ENCODE measurements at regions not wholly inside any gene's neighbourhood (a gene's known extent, or its start where the extent isn't known, plus 50 kb on each side); places are given as distances from the start of the nearest gene placed in this dataset.

GRCh38 chr16:48081656-48082055 is 74.1 kb downstream of the ABCC12 start:
- no peak for TF ChIP-seq CTCF (conservative IDR thresholded peaks at IDR 0.05; ENCODE audit: low read length)
- TF ChIP-seq EZH2phosphoT487 (IDR thresholded peaks at IDR 0.05; ENCODE audit: borderline replicate concordance, low read depth, low read length), result no peak

Measured in OCI-LY7 (cell line).